ENCODE measurements at regions not wholly inside any gene's neighbourhood (a gene's known extent, or its start where the extent isn't known, plus 50 kb on each side); places are given as distances from the start of the nearest gene placed in this dataset.

- no peaks in the 10 kb centered on the region for H3K36me3 ChIP-seq (ENCODE audit: control insufficient read depth, insufficient read depth, low read length)
Measured at GRCh38 chr10:111390813-111391563, 314.2 kb downstream of the ADRA2A start.

GRCh38 chr10:111392159-111392558 lies 315.3 kb downstream of the ADRA2A start:
- Histone ChIP-seq H3K4me1 (ENCODE audit: control insufficient read depth, insufficient read depth, low read length, poor library complexity, severe bottlenecking) (no peaks in the 10 kb centered on the region), H3K36me3 (ENCODE audit: control insufficient read depth, insufficient read depth, low read length) (no peaks in the 10 kb centered on the region), H3K27ac (ENCODE audit: insufficient read depth, low read length, poor library complexity, severe bottlenecking) (no peak overlapping the region), H3K4me3 (ENCODE audit: low read depth, low read length) (no peak overlapping the region), H3K9me3 (ENCODE audit: control insufficient read depth in 2 of 2, low read length in 2 of 2) (no peaks in the 10 kb centered on the region), H3K27me3 (ENCODE audit: control insufficient read depth, insufficient read depth, low read length) (no peaks in the 10 kb centered on the region)
- Mint-ChIP-seq H3K9me3 (peaks cover 0 to 1% (median 0%) of the 10 kb centered on the region in 7 donors), H3K4me3 (no peak overlapping the region), H3K4me1 (no peaks in the 10 kb centered on the region), H3K27ac (no peak overlapping the region), H3K36me3 (no peaks in the 10 kb centered on the region), H3K27me3 (peaks cover 2% of the 10 kb centered on the region)
- DNase-seq: no peak
- no peak for ATAC-seq (ENCODE audit: low read depth in 2 of 2)

More at GRCh38 chr10:111390813-111391563, 314.2 kb downstream of the ADRA2A start:
- H3K9me3 Mint-ChIP-seq: peaks cover 0 to 1% (median 0%) of the 10 kb centered on the region in 7 donors
- H3K27me3 Mint-ChIP-seq: peaks cover 4% of the 10 kb centered on the region
- H3K27ac ChIP-seq (ENCODE audit: insufficient read depth, low read length, poor library complexity, severe bottlenecking): no peak overlapping the region
- no peak overlapping the region for H3K27ac Mint-ChIP-seq
- H3K4me3 Mint-ChIP-seq: no peak overlapping the region
- DNase-seq (no peak), ATAC-seq (ENCODE audit: low read depth in 2 of 2) (no peak)
- H3K4me1 Mint-ChIP-seq: no peaks in the 10 kb centered on the region
- no peaks in the 10 kb centered on the region for H3K9me3 ChIP-seq (ENCODE audit: control insufficient read depth in 2 of 2, low read length in 2 of 2)
- no peaks in the 10 kb centered on the region for H3K27me3 ChIP-seq (ENCODE audit: control insufficient read depth, insufficient read depth, low read length)
- H3K4me1 ChIP-seq (ENCODE audit: control insufficient read depth, insufficient read depth, low read length, poor library complexity, severe bottlenecking): no peaks in the 10 kb centered on the region
- H3K4me3 ChIP-seq (ENCODE audit: low read depth, low read length): no peak overlapping the region
- no peaks in the 10 kb centered on the region for H3K36me3 Mint-ChIP-seq

GRCh38 chr10:111392910-111393309 lies 316.1 kb downstream of the ADRA2A start:
- Mint-ChIP-seq H3K4me1 (no peaks in the 10 kb centered on the region), H3K9me3 (peaks cover 0 to 1% (median 0%) of the 10 kb centered on the region in 7 donors), H3K36me3 (no peaks in the 10 kb centered on the region), H3K27ac (no peak overlapping the region), H3K4me3 (no peak overlapping the region), H3K27me3 (no peaks in the 10 kb centered on the region)
- ATAC-seq (ENCODE audit: low read depth in 2 of 2): no peak
- Histone ChIP-seq H3K36me3 (ENCODE audit: control insufficient read depth, insufficient read depth, low read length) (no peaks in the 10 kb centered on the region), H3K4me3 (ENCODE audit: low read depth, low read length) (no peak overlapping the region), H3K9me3 (ENCODE audit: control insufficient read depth in 2 of 2, low read length in 2 of 2) (no peaks in the 10 kb centered on the region), H3K27me3 (ENCODE audit: control insufficient read depth, insufficient read depth, low read length) (no peaks in the 10 kb centered on the region), H3K27ac (ENCODE audit: insufficient read depth, low read length, poor library complexity, severe bottlenecking) (no peak overlapping the region), H3K4me1 (ENCODE audit: control insufficient read depth, insufficient read depth, low read length, poor library complexity, severe bottlenecking) (no peaks in the 10 kb centered on the region)
- DNase-seq: no peak

GRCh38 chr10:111410740-111411139 lies 333.9 kb downstream of the ADRA2A start:
- Histone ChIP-seq H3K27me3 (ENCODE audit: control insufficient read depth, insufficient read depth, low read length) (no peaks in the 10 kb centered on the region), H3K27ac (ENCODE audit: insufficient read depth, low read length, poor library complexity, severe bottlenecking) (no peak overlapping the region), H3K36me3 (ENCODE audit: control insufficient read depth, insufficient read depth, low read length) (no peaks in the 10 kb centered on the region), H3K9me3 (ENCODE audit: control insufficient read depth in 2 of 2, low read length in 2 of 2) (no peaks in the 10 kb centered on the region), H3K4me1 (ENCODE audit: control insufficient read depth, insufficient read depth, low read length, poor library complexity, severe bottlenecking) (no peaks in the 10 kb centered on the region), H3K4me3 (ENCODE audit: low read depth, low read length) (no peak overlapping the region)
- no peak for ATAC-seq (ENCODE audit: low read depth in 2 of 2)
- H3K36me3 Mint-ChIP-seq: no peaks in the 10 kb centered on the region
- H3K4me1 Mint-ChIP-seq: no peaks in the 10 kb centered on the region
- H3K27me3 Mint-ChIP-seq: no peaks in the 10 kb centered on the region
- peaks cover 0 to 5% (median 0%) of the 10 kb centered on the region in 7 donors for H3K9me3 Mint-ChIP-seq
- DNase-seq: no peak
- no peak overlapping the region for H3K4me3 Mint-ChIP-seq
- no peak overlapping the region for H3K27ac Mint-ChIP-seq

- Mint-ChIP-seq H3K36me3 (no peaks in the 10 kb centered on the region), H3K4me3 (no peak overlapping the region), H3K4me1 (no peaks in the 10 kb centered on the region), H3K9me3 (peaks cover 0 to 2% (median 0%) of the 10 kb centered on the region in 7 donors), H3K27me3 (no peaks in the 10 kb centered on the region), H3K27ac (no peak overlapping the region)
- H3K4me1 ChIP-seq (ENCODE audit: control insufficient read depth, insufficient read depth, low read length, poor library complexity, severe bottlenecking): no peaks in the 10 kb centered on the region
- no peaks in the 10 kb centered on the region for H3K9me3 ChIP-seq (ENCODE audit: control insufficient read depth in 2 of 2, low read length in 2 of 2)
- no peaks in the 10 kb centered on the region for H3K36me3 ChIP-seq (ENCODE audit: control insufficient read depth, insufficient read depth, low read length)
- H3K27me3 ChIP-seq (ENCODE audit: control insufficient read depth, insufficient read depth, low read length): peaks cover 2% of the 10 kb centered on the region
- DNase-seq (no peak), ATAC-seq (ENCODE audit: low read depth in 2 of 2) (no peak)
- no peak overlapping the region for H3K27ac ChIP-seq (ENCODE audit: insufficient read depth, low read length, poor library complexity, severe bottlenecking)
- no peak overlapping the region for H3K4me3 ChIP-seq (ENCODE audit: low read depth, low read length)
Measured at GRCh38 chr10:111425459-111425858, 348.6 kb downstream of the ADRA2A start.

- peaks cover 0 to 1% (median 0%) of the 10 kb centered on the region in 7 donors for H3K9me3 Mint-ChIP-seq
- H3K4me1 ChIP-seq (ENCODE audit: control insufficient read depth, insufficient read depth, low read length, poor library complexity, severe bottlenecking): no peaks in the 10 kb centered on the region
Measured at GRCh38 chr10:111429288-111430028, 352.6 kb downstream of the ADRA2A start.

GRCh38 chr10:111430070-111430469 lies 353.2 kb downstream of the ADRA2A start:
- Histone ChIP-seq H3K4me1 (ENCODE audit: control insufficient read depth, insufficient read depth, low read length, poor library complexity, severe bottlenecking) (no peaks in the 10 kb centered on the region), H3K36me3 (ENCODE audit: control insufficient read depth, insufficient read depth, low read length) (no peaks in the 10 kb centered on the region), H3K4me3 (ENCODE audit: low read depth, low read length) (no peak overlapping the region), H3K27me3 (ENCODE audit: control insufficient read depth, insufficient read depth, low read length) (no peaks in the 10 kb centered on the region), H3K27ac (ENCODE audit: insufficient read depth, low read length, poor library complexity, severe bottlenecking) (no peak overlapping the region), H3K9me3 (ENCODE audit: control insufficient read depth in 2 of 2, low read length in 2 of 2) (no peaks in the 10 kb centered on the region)
- Mint-ChIP-seq H3K4me1 (no peaks in the 10 kb centered on the region), H3K27ac (no peak overlapping the region), H3K9me3 (peaks cover 0 to 1% (median 0%) of the 10 kb centered on the region in 7 donors), H3K36me3 (no peaks in the 10 kb centered on the region), H3K27me3 (no peaks in the 10 kb centered on the region), H3K4me3 (no peak overlapping the region)
- ATAC-seq (ENCODE audit: low read depth in 2 of 2): no peak
- peak in 1 of 3 donors; percentile 2 for DNase-seq

More at GRCh38 chr10:111429288-111430028, 352.6 kb downstream of the ADRA2A start:
- DNase-seq (no peak), ATAC-seq (ENCODE audit: low read depth in 2 of 2) (no peak)
- no peaks in the 10 kb centered on the region for H3K27me3 ChIP-seq (ENCODE audit: control insufficient read depth, insufficient read depth, low read length)
- no peaks in the 10 kb centered on the region for H3K36me3 ChIP-seq (ENCODE audit: control insufficient read depth, insufficient read depth, low read length)
- no peaks in the 10 kb centered on the region for H3K4me1 Mint-ChIP-seq
- H3K4me3 Mint-ChIP-seq: no peak overlapping the region
- H3K27ac Mint-ChIP-seq: no peak overlapping the region
- H3K27ac ChIP-seq (ENCODE audit: insufficient read depth, low read length, poor library complexity, severe bottlenecking): no peak overlapping the region
- no peaks in the 10 kb centered on the region for H3K36me3 Mint-ChIP-seq
- H3K4me3 ChIP-seq (ENCODE audit: low read depth, low read length): no peak overlapping the region
- no peaks in the 10 kb centered on the region for H3K9me3 ChIP-seq (ENCODE audit: control insufficient read depth in 2 of 2, low read length in 2 of 2)
- no peaks in the 10 kb centered on the region for H3K27me3 Mint-ChIP-seq
